ENCODE measurements at regions not wholly inside any gene's neighbourhood (a gene's known extent, or its start where the extent isn't known, plus 50 kb on each side); places are given as distances from the start of the nearest gene placed in this dataset.
"Not testable (repeated sequence)": the region's sequence is repeated elsewhere in the genome, so short reads cannot be mapped to it uniquely, and the experiment has no call there.

- not testable (repeated sequence) for DNase-seq
These were observed 194.6 kb upstream of the WSB1 start for GRCh38 chr17:27099266-27099665.

- DNase-seq: not testable (repeated sequence)
These were observed 189.2 kb upstream of the WSB1 start for GRCh38 chr17:27104605-27105221.

DNA sequence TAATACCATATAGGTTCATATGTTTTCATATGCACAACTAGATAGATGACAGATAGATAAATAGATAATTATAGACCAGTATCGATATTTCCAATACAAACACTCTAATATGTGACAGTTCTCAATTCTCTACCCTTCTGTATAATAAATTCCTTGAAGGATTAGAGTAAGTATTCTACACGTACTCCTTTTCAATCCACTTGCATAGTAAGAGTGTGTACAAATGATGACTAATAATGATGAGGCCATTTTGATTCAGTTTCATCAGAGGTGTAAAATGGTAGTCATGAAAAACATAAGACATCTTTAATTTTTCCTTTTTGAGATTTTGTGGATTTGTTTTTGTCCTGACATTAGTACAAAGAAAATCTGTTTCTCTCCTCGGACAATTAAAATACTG is 188.3 kb upstream of the WSB1 start:
- DNase-seq: no peak

- DNase-seq: no peak
These were observed 187.4 kb upstream of the WSB1 start for GRCh38 chr17:27106347-27106981.

DNA sequence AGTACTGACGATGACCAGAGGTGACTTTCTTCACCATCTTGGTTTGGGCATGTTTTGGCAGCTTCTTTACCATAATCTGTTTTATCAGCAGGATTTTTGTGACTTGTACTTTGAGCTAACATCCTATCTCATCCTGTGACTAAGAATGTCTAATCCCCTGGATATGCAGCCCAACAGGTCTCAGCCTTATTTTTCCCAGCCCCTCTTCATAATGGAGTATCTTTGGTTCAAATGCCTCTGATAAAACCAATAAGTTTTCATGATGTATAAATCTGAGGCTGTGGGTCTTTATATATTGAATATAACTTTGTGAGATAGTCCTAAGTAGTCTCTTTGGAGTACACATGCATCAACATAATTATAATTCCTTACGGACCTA is 186.9 kb upstream of the WSB1 start:
- DNase-seq: no peak

DNA sequence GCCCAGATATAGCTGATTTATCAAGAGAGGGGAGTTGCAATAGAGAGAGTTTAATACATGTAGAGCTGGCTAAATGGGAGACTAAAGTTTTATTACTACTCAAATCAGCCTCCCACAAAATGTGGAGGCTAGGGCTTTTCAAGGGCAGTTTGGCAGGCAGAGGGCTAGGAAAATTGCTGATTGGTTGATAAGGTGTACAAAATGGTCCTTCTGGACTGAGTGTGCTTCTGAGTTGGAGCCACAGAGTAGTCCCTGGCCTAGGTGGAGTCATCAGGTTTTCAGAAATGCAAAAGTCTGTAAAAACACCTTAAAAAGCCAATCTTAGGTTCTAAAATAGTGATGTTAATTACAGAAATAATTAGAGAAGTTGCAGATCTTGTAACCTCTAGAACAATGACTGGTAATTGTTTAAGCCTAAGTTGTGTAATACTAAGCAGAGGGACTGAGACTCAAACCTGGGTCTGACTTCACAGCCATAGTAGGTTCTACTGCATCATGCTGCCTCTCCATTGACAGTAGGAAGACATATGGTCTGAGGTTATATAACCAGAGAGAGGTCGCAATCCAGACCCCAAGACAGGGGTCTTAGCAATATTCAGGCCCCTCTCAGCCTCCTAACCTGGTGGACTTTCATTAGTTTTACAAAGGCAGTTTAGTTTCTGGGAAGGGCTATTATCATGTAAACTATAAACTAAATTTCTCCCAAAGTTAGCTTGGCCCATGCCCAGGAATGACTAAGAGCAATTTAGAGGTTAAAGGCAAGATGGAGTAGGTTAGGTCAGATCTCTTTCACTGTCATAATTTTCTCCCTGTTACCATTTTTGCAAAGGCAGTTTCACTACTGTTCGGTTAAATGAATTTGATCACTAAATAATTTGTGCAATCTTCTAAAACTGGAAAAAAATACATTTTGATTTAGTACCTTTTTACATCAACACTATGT is 186.3 kb upstream of the WSB1 start:
- DNase-seq: not testable (repeated sequence)

GRCh38 chr17:27109346-27109745 is 184.6 kb upstream of the WSB1 start:
- no peak for DNase-seq

DNA sequence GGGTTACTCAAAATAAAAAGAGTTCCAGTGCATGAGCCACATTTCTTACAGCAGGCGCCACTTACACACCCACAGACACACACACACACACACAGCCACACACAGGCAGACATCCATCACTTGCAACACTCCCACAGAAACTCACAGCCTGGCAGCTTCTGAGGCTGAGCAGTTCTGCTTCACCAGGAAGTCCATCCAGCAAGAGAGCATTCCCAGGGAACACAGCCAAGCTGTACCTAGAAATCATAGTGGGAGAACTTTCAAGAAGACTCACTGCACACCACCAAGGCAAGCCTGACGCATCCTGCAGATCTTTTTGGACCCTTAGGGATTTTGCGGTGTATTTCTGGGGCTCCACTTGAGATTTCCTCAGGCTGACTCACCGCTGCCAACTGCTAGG is 140.9 kb upstream of the WSB1 start:
- DNase-seq: no peak

DNA sequence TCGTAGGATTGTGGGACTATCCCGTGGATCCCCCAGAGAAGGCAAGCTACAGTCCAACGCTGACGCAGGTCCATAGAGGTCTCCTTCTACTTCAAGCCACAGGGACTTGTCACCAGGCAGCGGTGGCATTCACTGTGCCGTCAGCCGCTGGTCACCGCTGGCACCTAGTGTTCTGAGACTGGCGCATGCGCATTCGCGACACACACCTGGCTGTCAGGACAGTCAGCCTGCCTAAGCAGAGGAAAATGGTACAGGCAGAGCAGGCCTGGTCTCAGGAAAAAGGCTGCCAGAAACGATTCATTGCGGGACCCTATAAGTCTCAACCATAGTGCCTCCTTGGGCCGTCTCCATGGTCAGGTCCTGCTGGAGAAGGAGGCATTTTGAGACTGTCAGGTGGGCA is 138.0 kb upstream of the WSB1 start:
- DNase-seq: no peak

DNA sequence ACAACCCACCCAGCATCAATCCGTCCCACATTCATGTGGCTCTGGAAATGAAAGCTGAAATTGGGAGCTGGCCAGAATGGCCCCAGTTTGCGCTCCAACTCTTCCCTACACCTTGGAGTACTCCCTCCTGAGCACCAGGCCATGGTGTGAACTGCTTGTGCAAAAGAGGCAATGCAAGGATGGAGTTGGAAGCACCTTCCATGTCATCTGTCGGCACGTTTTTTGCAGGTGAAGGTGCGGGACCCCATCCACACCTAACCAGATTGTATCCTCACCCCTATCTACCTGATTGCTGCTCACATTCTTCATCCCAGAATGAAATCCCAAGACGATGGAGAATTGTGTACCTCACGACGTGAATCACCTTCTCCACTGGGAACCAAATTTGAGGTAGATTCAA is 136.6 kb upstream of the WSB1 start:
- DNase-seq: no peak

DNA sequence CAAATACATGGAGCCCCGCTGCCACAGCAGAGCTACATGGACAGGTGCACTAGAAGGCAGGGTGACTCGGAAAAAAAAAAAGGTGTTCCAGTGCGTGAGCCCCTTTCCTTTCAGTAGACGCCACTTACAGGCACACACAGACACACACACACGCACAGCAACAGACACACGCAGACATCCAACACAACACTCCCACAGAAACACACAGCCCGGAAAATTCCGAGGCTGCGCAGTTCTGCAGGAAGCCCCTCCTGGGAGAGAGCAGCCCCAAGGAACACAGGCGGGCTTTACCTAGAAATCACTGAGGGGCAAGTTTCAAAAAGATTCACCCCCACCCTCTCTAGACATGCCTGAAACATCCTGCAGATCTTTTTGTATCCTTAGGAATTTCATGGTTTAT is 136.0 kb upstream of the WSB1 start:
- no peak for DNase-seq

DNA sequence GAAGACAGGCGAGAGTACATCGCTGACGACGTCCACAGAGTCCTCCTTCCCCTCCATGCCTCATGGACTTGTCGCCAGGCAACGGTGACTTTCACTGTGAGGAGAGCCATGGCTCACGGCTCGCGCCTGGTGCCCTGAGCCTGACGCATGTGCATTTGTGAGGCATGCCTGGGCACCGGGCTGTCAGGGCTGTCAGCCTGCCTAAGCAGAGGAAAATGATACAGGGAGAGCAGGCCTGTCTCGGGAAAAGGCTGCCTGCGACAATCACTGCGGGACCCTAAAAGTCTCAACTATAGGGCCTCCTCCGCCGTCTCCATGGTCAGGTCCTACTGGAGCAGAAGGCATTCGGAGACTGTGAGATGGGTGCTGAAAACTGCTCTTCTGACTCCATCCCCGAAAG is 135.5 kb upstream of the WSB1 start:
- no peak for DNase-seq

- DNase-seq: no peak
These were observed 113.6 kb upstream of the WSB1 start for GRCh38 chr17:27180322-27180721.

GRCh38 chr17:27181379-27181925 is 112.5 kb upstream of the WSB1 start:
- DNase-seq: not testable (repeated sequence)

DNA sequence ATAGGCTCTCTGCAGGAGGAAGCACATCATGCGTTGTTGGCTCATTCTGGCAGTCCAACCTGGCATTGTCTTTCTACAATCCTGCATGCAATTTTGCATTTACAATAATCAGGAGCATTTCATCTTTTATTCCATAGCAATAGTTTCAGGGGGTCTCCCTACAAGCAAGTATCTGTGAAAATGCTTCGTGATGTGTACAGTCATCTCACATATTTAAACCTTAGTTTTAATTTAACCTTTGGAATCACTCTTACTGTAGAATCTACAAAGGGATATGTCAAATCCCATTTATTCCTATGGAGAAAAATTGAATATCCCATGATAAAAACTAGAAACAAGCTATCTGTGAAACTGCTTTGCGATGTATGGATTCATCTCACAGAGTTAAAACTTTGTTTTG is 112.0 kb upstream of the WSB1 start:
- DNase-seq: no peak

DNA sequence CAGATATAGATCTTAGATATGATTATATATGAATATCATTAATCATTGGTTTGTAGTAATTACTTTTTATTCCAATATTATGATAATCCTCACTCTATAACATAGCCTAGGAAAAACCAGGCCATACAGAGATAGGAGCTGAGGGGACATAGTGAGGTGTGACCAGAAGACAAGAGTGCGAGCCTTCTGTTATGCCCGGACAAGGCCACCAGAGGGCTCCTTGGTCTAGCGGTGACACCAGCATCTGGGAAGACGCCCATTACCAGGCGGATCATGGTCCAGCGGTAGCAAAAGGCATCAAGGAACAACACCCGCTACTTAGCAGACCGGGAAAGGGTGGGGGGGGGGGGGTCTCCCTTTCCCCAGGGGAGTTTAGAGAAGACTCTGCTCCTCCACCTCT is 96.4 kb upstream of the WSB1 start:
- DNase-seq: not testable (repeated sequence)

DNA sequence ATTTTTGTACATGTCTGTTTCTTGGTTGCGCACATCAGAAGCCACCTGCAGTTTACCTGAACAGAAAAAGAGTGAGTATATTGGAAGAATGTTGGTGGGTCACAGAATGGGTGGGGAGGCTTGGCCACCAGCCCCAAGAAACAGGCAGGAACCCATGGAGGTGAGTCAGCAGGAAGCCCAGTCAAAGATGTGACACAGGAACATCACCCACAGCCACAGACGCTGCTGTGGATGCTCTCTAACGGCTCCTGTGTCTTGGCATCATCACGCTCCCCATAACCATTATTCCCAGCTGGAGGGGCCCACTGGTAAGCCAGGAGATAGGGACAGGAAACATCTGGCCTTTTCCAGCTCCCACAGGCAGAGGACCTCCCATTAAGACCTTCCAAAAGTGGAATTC is 94.0 kb upstream of the WSB1 start:
- DNase-seq: no peak

GRCh38 chr17:27200476-27200875 is 93.4 kb upstream of the WSB1 start:
- DNase-seq: no peak

- no peak for DNase-seq
These were observed 90.7 kb upstream of the WSB1 start for GRCh38 chr17:27203241-27203640.

DNA sequence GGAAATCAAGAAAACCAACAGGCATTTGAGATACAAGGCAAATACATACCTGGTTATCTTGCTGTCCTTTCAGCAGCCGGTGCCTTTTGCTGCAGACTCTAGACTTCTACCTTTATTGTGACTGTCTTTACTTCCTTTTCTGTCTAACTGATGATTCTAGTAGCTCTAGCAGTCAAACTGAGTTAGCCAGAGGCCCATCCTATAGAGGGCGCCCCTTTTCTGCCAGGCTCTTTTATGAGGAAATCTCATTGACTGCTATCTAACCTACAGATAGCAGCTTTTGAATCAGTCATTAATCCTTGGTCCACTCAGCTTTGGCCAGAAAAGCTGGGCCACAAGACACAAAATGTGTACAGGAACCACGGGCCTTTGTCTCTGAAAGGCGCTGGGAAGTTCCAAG is 87.5 kb upstream of the WSB1 start:
- no peak for DNase-seq

DNA sequence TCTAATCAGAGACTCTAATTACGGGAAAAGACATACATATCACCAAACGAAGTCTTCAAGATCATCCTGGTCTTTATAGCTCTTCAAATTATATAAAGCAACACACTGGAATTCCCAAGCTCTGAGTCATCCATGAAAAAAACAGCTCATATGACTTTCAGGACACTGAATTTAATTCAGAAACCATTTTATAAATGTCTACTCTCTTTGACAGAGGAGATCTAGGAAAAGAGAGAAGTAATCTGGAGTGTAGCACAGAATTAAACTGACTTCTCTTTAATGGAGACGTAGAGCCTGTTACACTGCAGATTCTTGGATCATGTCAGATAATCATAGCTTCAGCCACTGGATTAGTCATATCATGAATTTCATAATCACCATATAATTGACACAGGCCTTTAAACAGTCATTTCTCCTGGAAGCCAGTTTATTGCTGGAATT is 86.8 kb upstream of the WSB1 start:
- no peak for DNase-seq

DNA sequence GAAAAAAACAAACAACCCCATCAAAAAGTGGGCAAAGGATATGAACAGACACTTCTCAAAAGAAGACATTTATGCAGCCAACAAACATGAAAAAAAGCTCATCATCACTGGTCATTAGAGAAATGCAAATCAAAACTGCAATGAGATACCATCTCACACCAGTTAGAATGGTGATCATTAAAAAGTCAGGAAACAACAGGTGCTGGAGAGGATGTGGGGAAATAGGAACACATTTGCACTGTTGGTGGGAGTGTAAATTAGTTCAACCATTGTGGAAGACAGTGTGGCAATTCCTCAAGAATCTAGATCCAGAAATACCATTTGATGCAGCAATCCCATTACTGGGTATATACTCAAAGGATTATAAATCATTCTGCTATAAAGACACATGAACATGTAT is 85.5 kb upstream of the WSB1 start:
- not testable (repeated sequence) for DNase-seq

DNA sequence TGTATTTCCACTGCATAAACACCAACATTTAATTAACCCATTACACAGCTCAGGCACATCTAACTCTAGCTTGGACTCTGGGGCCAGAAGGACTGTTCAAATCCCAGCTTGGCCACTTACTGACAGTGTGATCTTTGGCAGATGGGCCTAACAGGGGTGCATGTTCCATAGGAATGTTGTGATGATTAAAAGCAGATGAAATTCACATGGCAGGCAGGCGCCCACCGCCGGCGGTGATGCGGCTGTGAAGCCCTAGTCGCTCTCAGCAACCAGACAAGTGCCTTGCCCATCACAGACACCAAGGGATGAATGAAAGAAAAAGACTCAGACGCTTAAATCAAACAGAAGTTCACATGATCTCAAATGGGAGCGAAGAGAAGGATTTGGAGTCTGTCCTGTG is 84.6 kb upstream of the WSB1 start:
- DNase-seq: no peak

DNA sequence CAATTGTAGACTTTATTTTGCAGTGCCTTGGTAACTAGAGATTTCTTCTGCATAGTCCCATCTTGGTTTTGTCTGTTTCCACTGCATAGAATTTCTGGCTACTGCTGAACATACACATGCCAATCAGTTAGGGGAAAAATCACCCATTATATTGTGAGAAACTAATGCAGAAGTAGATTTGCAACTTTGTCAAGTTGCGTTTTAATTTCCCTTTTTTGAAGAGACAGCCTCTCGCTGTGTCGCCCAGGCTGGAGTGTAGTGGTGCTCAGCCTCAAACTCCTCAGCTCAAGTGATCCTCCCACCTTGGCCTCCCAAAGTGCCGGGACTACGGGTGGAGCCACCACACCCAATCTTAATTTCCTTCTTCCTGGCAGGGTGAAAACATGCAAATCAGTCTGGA is 83.1 kb upstream of the WSB1 start:
- not testable (repeated sequence) for DNase-seq
